PC-9 (cell line): ENCODE measurements at regions not wholly inside any gene's neighbourhood (a gene's known extent, or its start where the extent isn't known, plus 50 kb on each side); places are given as distances from the start of the nearest gene placed in this dataset.

Experiments used
- EZH2 ChIP-seq: fragments of 200-600 bp; sonication (generic); IDR thresholded peaks from 2 replicates; pipeline ENCODE4 v1.8.0; 2017; ENCODE audit warnings: antibody characterized with exemption, low read depth
- TF ChIP-seq, protein P1 (sequence below): fragments of 200-600 bp; sonication (generic); conservative IDR thresholded peaks from 2 replicates; pipeline ENCODE4 v1.6.1; 2017; ENCODE audit warnings: mixed run types, antibody characterized with exemption, mild to moderate bottlenecking, moderate library complexity

DNA sequence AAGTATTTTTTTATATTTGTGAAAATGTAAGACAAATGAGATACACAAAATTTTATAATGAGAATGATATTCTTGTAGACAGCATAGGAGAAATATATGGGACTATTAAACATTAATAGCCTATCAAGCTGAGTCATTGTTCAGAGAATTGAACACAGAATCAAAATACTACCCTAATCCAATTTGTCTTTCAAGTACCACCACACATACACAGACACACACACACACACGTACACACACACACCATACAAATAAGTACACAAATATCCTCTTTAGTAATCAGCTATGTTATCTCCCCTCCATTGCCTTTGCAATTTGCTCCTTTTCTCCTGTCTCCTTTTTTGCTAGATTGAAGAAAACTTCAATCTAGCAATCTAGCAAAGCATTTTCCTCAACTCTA lies 499.3 kb downstream of the FOXG1 start:
- TF ChIP-seq, protein P1, sequence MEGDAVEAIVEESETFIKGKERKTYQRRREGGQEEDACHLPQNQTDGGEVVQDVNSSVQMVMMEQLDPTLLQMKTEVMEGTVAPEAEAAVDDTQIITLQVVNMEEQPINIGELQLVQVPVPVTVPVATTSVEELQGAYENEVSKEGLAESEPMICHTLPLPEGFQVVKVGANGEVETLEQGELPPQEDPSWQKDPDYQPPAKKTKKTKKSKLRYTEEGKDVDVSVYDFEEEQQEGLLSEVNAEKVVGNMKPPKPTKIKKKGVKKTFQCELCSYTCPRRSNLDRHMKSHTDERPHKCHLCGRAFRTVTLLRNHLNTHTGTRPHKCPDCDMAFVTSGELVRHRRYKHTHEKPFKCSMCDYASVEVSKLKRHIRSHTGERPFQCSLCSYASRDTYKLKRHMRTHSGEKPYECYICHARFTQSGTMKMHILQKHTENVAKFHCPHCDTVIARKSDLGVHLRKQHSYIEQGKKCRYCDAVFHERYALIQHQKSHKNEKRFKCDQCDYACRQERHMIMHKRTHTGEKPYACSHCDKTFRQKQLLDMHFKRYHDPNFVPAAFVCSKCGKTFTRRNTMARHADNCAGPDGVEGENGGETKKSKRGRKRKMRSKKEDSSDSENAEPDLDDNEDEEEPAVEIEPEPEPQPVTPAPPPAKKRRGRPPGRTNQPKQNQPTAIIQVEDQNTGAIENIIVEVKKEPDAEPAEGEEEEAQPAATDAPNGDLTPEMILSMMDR, result no peak
- TF ChIP-seq EZH2, result no peak
